GM19328 (cell line): ENCODE measurements at regions not wholly inside any gene's neighbourhood (a gene's known extent, or its start where the extent isn't known, plus 50 kb on each side); places are given as distances from the start of the nearest gene placed in this dataset.

Experiments
- ATAC-seq: cut with Tn5 transposase; IDR thresholded peaks from one replicate; pipeline ENCODE4 v1.9.1; 2021; ENCODE audit warnings: mild to moderate bottlenecking, moderate library complexity; ENCODE audit not compliant: unreplicated experiment

GRCh38 chr10:21069929-21070700 is 173.0 kb upstream of the NEBL start:
- ATAC-seq: no peak

GRCh38 chr10:21069278-21069677 is 172.2 kb upstream of the NEBL start:
- no peak for ATAC-seq

DNA sequence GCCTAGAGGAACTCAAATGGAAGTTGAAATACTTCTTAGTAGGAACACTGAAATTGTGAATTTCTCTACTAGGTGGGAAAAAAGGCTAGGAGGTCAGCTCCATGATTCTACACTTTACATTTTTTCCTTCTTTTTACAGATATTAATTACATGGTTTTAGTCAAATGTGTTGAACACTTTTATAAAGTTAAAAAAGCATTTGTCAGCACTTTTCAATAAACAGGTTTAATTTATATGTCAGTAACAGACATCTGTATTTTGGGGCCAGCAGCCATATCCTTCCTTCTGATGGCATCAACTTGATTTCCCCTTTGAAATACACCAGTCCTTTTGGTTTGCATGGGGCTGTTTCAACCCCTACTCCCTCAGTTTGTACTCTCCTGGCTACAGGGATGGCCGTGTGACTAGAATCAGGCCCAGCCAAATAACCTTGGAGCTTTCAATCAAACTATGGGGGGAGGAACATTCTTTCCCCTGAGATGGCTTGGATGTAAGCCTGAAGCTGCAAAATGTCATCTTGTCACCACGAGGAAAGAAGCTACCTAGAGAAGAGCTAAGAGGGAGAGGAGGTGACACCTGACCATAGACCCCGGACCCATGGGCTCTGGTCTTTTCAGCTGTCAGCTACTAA is 171.0 kb upstream of the NEBL start:
- ATAC-seq: no peak

DNA sequence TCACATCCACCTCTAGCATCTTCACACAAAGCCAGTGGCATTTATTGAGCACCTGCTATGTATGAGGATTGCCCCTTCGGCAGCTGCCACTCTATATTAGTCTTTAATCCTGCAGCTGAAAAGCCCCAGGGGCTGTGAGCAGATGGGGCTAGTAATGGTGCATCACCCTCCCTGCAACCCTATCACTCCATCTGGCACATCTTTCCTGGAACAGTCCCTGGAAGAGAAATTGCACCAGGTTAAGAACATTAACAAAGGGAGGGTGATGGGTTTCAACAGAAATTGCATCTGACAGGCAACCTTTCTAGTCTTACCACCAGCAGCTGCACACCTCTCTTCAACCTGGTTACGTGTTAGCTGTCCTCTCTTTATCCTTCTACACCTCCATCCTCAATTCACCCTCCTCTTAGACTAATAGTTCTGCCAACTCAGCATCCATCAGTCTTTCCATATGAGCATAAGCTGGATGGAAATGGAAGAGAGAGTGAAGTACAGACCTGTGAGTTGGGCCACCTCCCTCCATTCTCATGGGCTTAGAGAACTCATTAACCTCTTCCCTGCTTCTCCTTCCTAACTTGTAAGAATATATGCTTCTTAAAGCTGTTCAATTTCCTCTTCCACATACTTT is 168.6 kb upstream of the NEBL start:
- no peak for ATAC-seq

- ATAC-seq: no peak
These were observed 164.9 kb upstream of the NEBL start for GRCh38 chr10:21061982-21062381.

DNA sequence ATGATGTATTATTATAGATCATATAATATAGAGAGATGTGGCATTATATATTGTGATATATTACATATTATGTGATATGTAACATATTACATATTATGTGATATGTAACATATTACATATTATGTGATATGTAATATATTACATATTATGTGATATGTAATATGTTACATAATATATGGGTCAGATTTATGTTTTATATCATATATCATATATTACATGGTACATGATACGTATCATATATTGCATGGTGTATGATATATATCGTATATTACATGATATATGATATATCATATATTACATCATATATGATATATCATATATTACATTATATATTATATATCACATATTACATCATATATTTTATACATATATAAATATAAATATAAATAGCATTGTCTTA is 164.1 kb upstream of the NEBL start:
- no peak for ATAC-seq

DNA sequence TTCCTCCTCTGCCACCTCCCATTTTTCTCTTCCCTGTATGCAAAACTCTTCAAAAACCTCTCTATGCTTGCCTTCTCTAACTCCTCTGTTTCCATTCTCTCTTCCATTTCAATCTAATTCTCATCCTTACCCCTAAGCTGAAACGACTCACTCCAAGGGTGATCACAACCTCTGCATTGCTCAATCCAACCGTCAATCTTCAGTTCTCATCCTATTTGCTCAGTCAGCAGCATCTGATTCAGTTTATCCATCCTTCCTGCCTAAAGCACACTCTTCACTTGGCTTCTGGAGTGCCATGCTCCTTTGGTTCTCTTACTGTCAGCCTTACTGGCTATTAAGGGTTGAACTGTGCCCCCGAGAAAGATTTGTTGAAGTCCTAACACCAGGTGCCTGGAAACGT is 163.5 kb upstream of the NEBL start:
- no peak for ATAC-seq

- no peak for ATAC-seq
These were observed 160.9 kb upstream of the NEBL start for GRCh38 chr10:21057989-21058388.

DNA sequence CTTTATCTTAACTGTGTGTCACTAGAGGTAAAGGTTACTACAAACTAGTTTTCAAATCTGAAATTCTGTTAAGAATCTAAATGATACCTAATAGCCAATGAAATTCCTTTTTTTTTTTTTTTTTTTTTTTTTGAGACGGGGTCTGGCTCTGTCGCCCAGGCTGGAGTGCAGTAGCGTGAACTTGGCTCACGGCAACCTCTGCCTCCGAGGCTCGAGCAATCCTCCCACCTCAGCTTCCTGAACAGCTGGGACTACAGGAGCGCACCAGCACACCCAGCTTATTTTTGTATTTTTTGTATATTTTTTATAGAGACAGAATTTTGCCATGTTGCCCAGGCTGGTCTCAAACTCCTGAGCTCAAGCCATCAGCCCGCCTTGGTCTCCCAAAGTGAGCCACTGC is 160.3 kb upstream of the NEBL start:
- ATAC-seq: no peak

- no peak for ATAC-seq
These were observed 159.3 kb upstream of the NEBL start for GRCh38 chr10:21056461-21056860.

- no peak for ATAC-seq
These were observed 158.4 kb upstream of the NEBL start for GRCh38 chr10:21055339-21056135.

- no peak for ATAC-seq
These were observed 157.0 kb upstream of the NEBL start for GRCh38 chr10:21053953-21054690.

DNA sequence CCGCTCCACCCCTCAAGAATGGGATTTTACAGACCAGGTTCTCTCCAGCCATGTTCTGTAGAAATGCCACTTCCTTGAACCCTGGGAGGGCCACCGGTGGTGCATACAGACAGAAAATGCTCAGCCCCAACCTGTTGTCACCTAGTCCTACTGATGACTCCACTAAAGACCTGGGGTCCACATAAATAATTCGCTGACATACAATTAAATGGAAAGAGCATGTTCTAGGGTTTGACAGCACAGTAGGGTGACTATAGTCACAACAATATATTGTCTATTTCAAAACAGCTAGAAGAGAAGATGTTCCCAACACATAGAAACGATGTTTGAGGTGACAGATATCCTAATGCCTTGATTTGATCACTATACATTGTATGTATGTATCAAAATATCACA is 155.6 kb upstream of the NEBL start:
- no peak for ATAC-seq

DNA sequence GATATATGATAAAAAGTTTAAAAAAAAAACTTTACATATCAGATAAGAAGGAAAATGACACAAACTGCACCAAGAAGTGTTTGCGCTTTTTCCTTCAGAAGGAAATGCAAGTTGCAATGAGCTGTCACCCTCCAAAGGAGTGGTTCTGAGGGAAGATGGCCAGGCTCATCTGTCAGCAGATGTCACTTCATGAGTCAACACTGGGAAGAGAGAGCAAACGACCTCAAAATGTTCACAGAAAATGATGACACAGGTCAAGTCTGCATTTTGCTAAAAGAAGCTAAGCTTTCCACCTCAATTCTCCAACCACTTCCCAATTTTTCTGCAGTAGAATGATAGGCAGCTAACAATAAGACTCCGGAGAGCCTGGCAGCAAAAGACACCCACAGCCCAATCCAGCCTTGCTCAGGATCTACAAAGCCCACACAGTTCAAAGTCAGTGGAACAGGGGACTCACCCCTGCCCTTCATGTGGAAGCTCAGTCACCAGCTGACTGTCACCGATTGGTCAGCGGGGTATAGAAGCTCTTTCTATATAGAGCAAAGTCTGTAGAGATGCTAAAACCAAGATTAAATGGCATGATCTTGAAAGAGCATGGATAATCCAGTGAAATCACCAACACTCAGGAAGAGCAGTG is 155.1 kb upstream of the NEBL start:
- no peak for ATAC-seq

DNA sequence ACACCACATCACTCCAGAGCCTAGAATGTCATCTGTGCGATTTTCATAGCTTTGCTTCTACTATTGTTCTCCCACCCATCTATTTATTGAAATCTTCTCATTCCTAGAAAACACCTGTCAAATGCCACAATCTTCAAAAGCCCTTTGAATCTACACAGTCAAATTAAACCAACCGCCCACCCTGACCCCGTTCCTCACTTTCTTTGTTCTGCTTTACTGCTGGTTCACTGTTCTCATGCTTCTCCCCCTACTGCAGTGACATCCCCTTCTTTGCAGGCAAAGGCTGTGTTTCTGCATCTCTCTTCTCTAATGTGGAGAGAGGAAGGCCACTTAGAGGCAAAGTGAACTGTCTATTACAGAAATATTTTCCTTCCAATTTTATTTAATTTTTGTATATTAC is 152.4 kb upstream of the NEBL start:
- ATAC-seq: no peak

DNA sequence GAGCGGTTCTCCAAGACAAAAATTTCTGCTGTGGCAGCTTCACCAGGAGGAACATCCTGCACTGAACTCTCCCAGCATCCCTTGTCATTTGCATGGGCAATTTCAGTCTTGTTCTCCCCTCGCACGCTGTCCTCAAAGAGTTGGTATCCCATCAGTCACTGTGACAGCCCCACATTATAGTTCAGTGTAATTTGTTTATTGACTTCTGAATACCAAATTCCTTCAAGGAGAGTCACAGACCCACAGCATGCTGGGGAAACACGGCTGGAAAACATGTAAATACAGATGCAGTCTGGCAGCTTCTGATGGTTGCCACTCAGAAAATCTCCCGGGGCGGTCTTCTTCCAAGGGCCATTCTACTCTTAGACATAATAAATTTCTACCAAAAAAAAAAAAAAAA is 151.0 kb upstream of the NEBL start:
- ATAC-seq: no peak

DNA sequence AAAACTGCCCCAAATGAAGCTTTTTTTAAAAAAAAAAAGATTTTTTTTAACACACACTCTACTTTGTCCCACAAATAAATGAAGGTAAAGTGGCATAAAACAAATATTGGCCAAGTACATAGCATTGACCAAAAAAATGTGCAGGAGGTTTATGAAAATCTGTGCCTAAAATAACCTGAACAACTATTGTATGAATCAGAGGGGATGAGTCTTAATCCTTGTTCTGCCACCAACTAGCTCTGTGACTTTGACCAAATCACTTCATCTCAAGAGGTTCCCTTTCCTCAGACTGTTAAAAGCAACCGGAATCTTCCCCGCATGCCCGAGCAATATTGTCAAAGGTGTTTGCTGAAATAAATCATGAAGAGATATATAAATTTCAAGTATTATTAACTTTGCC is 150.4 kb upstream of the NEBL start:
- ATAC-seq: no peak

DNA sequence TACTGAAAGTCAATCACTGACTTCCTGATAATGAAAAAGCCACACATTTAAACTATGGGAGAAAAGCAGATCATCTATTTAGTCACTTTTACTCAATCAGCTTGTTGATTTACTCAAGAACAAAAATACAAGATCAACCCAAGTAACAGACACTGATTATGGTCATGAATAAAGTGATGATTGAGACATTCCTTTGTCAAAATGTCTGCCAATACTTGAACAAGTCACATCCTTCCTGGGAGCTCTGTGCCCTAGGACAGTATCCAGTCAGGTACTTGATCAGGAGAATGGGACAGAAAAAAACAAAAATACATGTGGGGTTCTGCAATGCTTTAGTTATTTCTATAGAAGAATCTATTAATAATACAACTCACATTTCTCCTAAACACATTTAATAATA is 150.0 kb upstream of the NEBL start:
- ATAC-seq: no peak

- ATAC-seq: no peak
These were observed 145.9 kb upstream of the NEBL start for GRCh38 chr10:21043044-21043443.

- no peak for ATAC-seq
These were observed 145.4 kb upstream of the NEBL start for GRCh38 chr10:21042536-21042935.
